Muscle of arm (tissue), 1 donor: ENCODE measurements at regions not wholly inside any gene's neighbourhood (a gene's known extent, or its start where the extent isn't known, plus 50 kb on each side); places are given as distances from the start of the nearest gene placed in this dataset.

Experiments used
- DNase-seq: peaks from one replicate; pipeline ENCODE4 v3.0.0-alpha.2; 2013

- DNase-seq, result no peak
These were observed 213.0 kb downstream of the PDCD6IP start for GRCh38 chr3:34011171-34012101.

GRCh38 chr3:34012102-34012461 is 213.7 kb downstream of the PDCD6IP start:
- no peak for DNase-seq

- DNase-seq, result no peak
These were observed 215.6 kb downstream of the PDCD6IP start for GRCh38 chr3:34013818-34014570.

- DNase-seq, result no peak
These were observed 217.0 kb downstream of the PDCD6IP start for GRCh38 chr3:34015204-34016142.

- no peak for DNase-seq
These were observed 218.6 kb downstream of the PDCD6IP start for GRCh38 chr3:34016925-34017587.

- no peak for DNase-seq
These were observed 219.3 kb downstream of the PDCD6IP start for GRCh38 chr3:34017757-34018156.

- DNase-seq, result no peak
These were observed 220.7 kb downstream of the PDCD6IP start for GRCh38 chr3:34019158-34019557.

GRCh38 chr3:34020170-34020569 is 221.7 kb downstream of the PDCD6IP start:
- DNase-seq, result no peak

- DNase-seq, result no peak
These were observed 222.6 kb downstream of the PDCD6IP start for GRCh38 chr3:34020726-34021680.

GRCh38 chr3:34022147-34022546 is 223.7 kb downstream of the PDCD6IP start:
- DNase-seq, result no peak

- DNase-seq, result no peak
These were observed 226.2 kb downstream of the PDCD6IP start for GRCh38 chr3:34024447-34025240.

GRCh38 chr3:34033839-34034238 is 235.4 kb downstream of the PDCD6IP start:
- no peak for DNase-seq

GRCh38 chr3:34034840-34035239 is 236.4 kb downstream of the PDCD6IP start:
- no peak for DNase-seq

GRCh38 chr3:34035775-34036174 is 237.3 kb downstream of the PDCD6IP start:
- DNase-seq, result no peak

GRCh38 chr3:34037260-34037659 is 238.8 kb downstream of the PDCD6IP start:
- DNase-seq, result no peak

GRCh38 chr3:34038131-34038530 is 239.7 kb downstream of the PDCD6IP start:
- DNase-seq, result no peak

GRCh38 chr3:34046154-34046553 is 247.7 kb downstream of the PDCD6IP start:
- DNase-seq, result no peak

- DNase-seq, result no peak
These were observed 255.2 kb downstream of the PDCD6IP start for GRCh38 chr3:34053626-34054025.
